CD4-positive, alpha-beta T cell (primary cell): ENCODE measurements at regions not wholly inside any gene's neighbourhood (a gene's known extent, or its start where the extent isn't known, plus 50 kb on each side); places are given as distances from the start of the nearest gene placed in this dataset.

Experiments used
- ATAC-seq: fragments of 200-7000 bp; cut with Tn5 transposase; one replicate; pipeline ENCODE4 v1.10.0; 2022; ENCODE audit warnings: mild to moderate bottlenecking; ENCODE audit not compliant: poor library complexity
- CTCF ChIA-PET: fragments of 350-600 bp; sonication (Branson Sonifier 250); formaldehyde crosslinking; loops from one replicate; lab custom pipeline; 2021; ENCODE audit warnings: antibody characterized with exemption, inconsistent platforms; lab: Charles Lee
- POLR2A ChIA-PET: fragments of 350-600 bp; sonication (Branson Sonifier 250); formaldehyde crosslinking; loops from one replicate; lab custom pipeline; 2021; ENCODE audit warnings: antibody characterized with exemption, inconsistent platforms; lab: Charles Lee
- DNase-seq, 14 experiments: peaks; one replicate each; pipeline ENCODE4 v3.0.0-alpha.2; 2013 to 2020; ENCODE audit warnings: mixed read lengths in 2 of 14
- H3K27ac ChIP-seq, 2 donors: one replicate each; pipeline versions ENCODE4 v1.5.1 to v1.7.0; 2013; ENCODE audit warnings: low read length in 2 of 2, low read depth in 1 of 2, mild to moderate bottlenecking in 1 of 2
- H3K27me3 ChIP-seq, 2 experiments: 1 replicate in 1 of 2; 2 replicates in 1 of 2; pipeline versions ENCODE4 v1.6.1 to v1.7.0; 2013; ENCODE audit warnings: low read length in 2 of 2, control low read depth in 1 of 2, mild to moderate bottlenecking in 1 of 2, moderate library complexity in 1 of 2; ENCODE audit not compliant: insufficient read depth in 2 of 2, control insufficient read depth in 1 of 2
- H3K36me3 ChIP-seq: one replicate; pipeline ENCODE4 v1.6.1; 2013; ENCODE audit warnings: low read length, control low read depth; ENCODE audit not compliant: insufficient read depth
- H3K4me1 ChIP-seq: one replicate; pipeline ENCODE4 v1.6.1; 2013; ENCODE audit warnings: low read length, control low read depth; ENCODE audit not compliant: insufficient read depth
- H3K4me3 ChIP-seq: one replicate; pipeline ENCODE4 v1.5.1; 2013; ENCODE audit warnings: mild to moderate bottlenecking, low read length, moderate library complexity
- H3K9me3 ChIP-seq, 2 experiments: 1 replicate in 1 of 2; 2 replicates in 1 of 2; pipeline versions ENCODE4 v1.6.1 to v1.7.0; 2013; ENCODE audit warnings: low read length in 2 of 2, mild to moderate bottlenecking in 2 of 2, control low read depth in 1 of 2, moderate library complexity in 1 of 2; ENCODE audit not compliant: control insufficient read depth in 1 of 2, insufficient read depth in 1 of 2
- H3K27ac Mint-ChIP-seq: one replicate; pipeline ENCODE4 v1.8.0; 2020; ENCODE audit warnings: mixed read lengths
- H3K27me3 Mint-ChIP-seq: one replicate; pipeline ENCODE4 v1.8.0; 2021; ENCODE audit warnings: mixed read lengths
- H3K36me3 Mint-ChIP-seq: one replicate; pipeline ENCODE4 v1.8.0; 2021; ENCODE audit warnings: low read depth, mixed read lengths
- H3K4me1 Mint-ChIP-seq: one replicate; pipeline ENCODE4 v1.8.0; 2021; ENCODE audit warnings: low read depth, mixed read lengths
- H3K4me3 Mint-ChIP-seq: one replicate; pipeline ENCODE4 v1.8.0; 2020; ENCODE audit warnings: mild to moderate bottlenecking, mixed read lengths
- H3K9me3 Mint-ChIP-seq: one replicate; pipeline ENCODE4 v1.8.0; 2020; ENCODE audit warnings: mixed read lengths
- CTCF ChIP-seq: fragments of 200-600 bp; IDR thresholded peaks from one replicate; pipeline ENCODE4 v1.8.0; 2022; ENCODE audit warnings: antibody characterized with exemption, mild to moderate bottlenecking
- intact Hi-C, 2 experiments: fragments of 100-400 bp; cut with DNase I in 1 of 2; cut with micrococcal nuclease in 1 of 2; formaldehyde crosslinking; loops; one replicate each; pipeline versions ENCODE4 v1.15.1 to v1.9.0; 2023 to 2025; cut with DNase I, micrococcal nuclease

GRCh38 chr6:2517401-2517800 lies 233.3 kb downstream of the MYLK4 start:
- Mint-ChIP-seq H3K27ac (no peak overlapping the region), H3K4me3 (no peak overlapping the region), H3K4me1 (peaks cover 4% of the 10 kb centered on the region), H3K27me3 (peaks cover 43% of the 10 kb centered on the region), H3K36me3 (no peaks in the 10 kb centered on the region), H3K9me3 (peaks cover 3% of the 10 kb centered on the region)
- ATAC-seq: no peak
- ChIA-PET CTCF (no interaction called here), POLR2A (no interaction called here)
- no peak overlapping the region for H3K4me3 ChIP-seq
- intact Hi-C loops: no loop called here
- DNase-seq: no peak
- H3K36me3 ChIP-seq: no peaks in the 10 kb centered on the region
- peaks cover 8 to 11% of the 10 kb centered on the region in 2 experiments for H3K9me3 ChIP-seq
- no peak for TF ChIP-seq CTCF
- no peak overlapping the region for H3K27ac ChIP-seq
- peaks cover 0 to 12% of the 10 kb centered on the region in 2 experiments for H3K27me3 ChIP-seq
- H3K4me1 ChIP-seq: no peaks in the 10 kb centered on the region

GRCh38 chr6:2516059-2516458 lies 234.7 kb downstream of the MYLK4 start:
- DNase-seq (no peak), ATAC-seq (no peak)
- TF ChIP-seq CTCF: no peak
- Mint-ChIP-seq H3K4me1 (no peaks in the 10 kb centered on the region), H3K36me3 (no peaks in the 10 kb centered on the region), H3K27me3 (peaks cover 49% of the 10 kb centered on the region), H3K9me3 (peaks cover 3% of the 10 kb centered on the region), H3K27ac (no peak overlapping the region), H3K4me3 (no peak overlapping the region)
- intact Hi-C loops: no loop called here
- POLR2A ChIA-PET: no interaction called here
- Histone ChIP-seq H3K27ac (no peak overlapping the region), H3K4me1 (no peaks in the 10 kb centered on the region), H3K36me3 (no peaks in the 10 kb centered on the region), H3K27me3 (peaks cover 0 to 18% of the 10 kb centered on the region in 2 experiments), H3K4me3 (no peak overlapping the region), H3K9me3 (peaks cover 8 to 11% of the 10 kb centered on the region in 2 experiments)
- CTCF ChIA-PET: no interaction called here

- CTCF ChIA-PET: no interaction called here
- no peak for TF ChIP-seq CTCF
- Mint-ChIP-seq H3K4me3 (no peak overlapping the region), H3K27ac (no peak overlapping the region), H3K36me3 (no peaks in the 10 kb centered on the region), H3K9me3 (no peaks in the 10 kb centered on the region), H3K27me3 (peaks cover 49% of the 10 kb centered on the region), H3K4me1 (no peaks in the 10 kb centered on the region)
- POLR2A ChIA-PET: no interaction called here
- no peak for DNase-seq
- Histone ChIP-seq H3K27ac (no peak overlapping the region), H3K9me3 (peaks cover 6 to 7% of the 10 kb centered on the region in 2 experiments), H3K27me3 (peaks cover 2 to 14% of the 10 kb centered on the region in 2 experiments), H3K4me3 (no peak overlapping the region), H3K4me1 (no peaks in the 10 kb centered on the region), H3K36me3 (no peaks in the 10 kb centered on the region)
- ATAC-seq: no peak
- intact Hi-C loops: no loop called here
Measured at GRCh38 chr6:2514965-2515543, 235.7 kb downstream of the MYLK4 start.
